Neural crest cell (in vitro differentiated cells): ENCODE measurements at regions not wholly inside any gene's neighbourhood (a gene's known extent, or its start where the extent isn't known, plus 50 kb on each side); places are given as distances from the start of the nearest gene placed in this dataset.

Source experiments
- DNase-seq: peaks from one replicate; pipeline ENCODE4 v3.0.0; 2021; ENCODE audit warnings: low read depth, mixed read lengths, low spot score
- H3K27ac Mint-ChIP-seq: one replicate; pipeline ENCODE4 v1.8.0; 2021; ENCODE audit warnings: mild to moderate bottlenecking, mixed read lengths; ENCODE audit not compliant: unreplicated experiment
- H3K27me3 Mint-ChIP-seq: 2 replicates; pipeline ENCODE4 v1.8.0; 2021; ENCODE audit warnings: low read depth, mild to moderate bottlenecking, mixed read lengths
- H3K36me3 Mint-ChIP-seq: 2 replicates; pipeline ENCODE4 v1.8.0; 2021; ENCODE audit warnings: low read depth, mild to moderate bottlenecking, mixed read lengths
- H3K4me1 Mint-ChIP-seq: 2 replicates; pipeline ENCODE4 v1.8.0; 2021; ENCODE audit warnings: mixed read lengths
- H3K4me3 Mint-ChIP-seq: one replicate; pipeline ENCODE4 v1.8.0; 2021; ENCODE audit warnings: mild to moderate bottlenecking, mixed read lengths
- H3K9me3 Mint-ChIP-seq: 2 replicates; pipeline ENCODE4 v1.8.0; 2021; ENCODE audit warnings: mixed read lengths
- TF ChIP-seq, protein P1 (sequence below): fragments of 200-600 bp; sonication (generic); conservative IDR thresholded peaks from 2 replicates; pipeline ENCODE4 v1.5.0; 2021; ENCODE audit warnings: antibody characterized with exemption, mild to moderate bottlenecking

DNA sequence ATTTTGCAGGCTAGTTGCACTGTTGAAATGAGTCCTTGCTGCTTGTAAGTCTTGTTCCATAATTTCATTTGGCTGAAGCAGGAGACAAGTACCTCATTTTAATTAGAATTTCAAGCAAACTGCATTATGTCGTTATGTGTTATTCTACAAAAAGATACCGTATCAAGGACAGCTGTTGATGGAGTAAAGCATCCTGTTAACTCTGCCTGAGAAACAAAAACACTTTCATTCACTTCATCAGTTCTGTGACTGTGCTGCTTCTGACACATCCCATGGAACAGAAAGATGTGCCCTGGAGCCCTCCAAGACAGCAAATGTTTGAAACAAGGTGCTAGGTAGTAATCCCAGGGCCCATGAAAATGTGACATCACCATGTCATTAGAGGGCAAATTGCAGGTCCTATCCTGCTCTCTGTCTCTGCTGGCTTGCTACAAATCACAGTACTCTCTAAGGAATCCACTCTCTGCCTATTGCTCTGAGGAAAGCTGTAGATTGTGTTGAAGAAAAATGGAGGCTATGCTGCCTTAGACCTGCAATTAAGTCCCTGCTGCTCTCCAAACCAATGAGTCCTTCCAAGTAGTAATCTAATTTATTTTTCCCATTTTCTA is 209.7 kb upstream of the PARD3B start:
- no peaks in the 10 kb centered on the region for H3K9me3 Mint-ChIP-seq
- no peak overlapping the region for H3K27ac Mint-ChIP-seq
- H3K36me3 Mint-ChIP-seq: no peaks in the 10 kb centered on the region
- no peak overlapping the region for H3K4me3 Mint-ChIP-seq
- no peak for DNase-seq
- peaks cover 10% of the 10 kb centered on the region for H3K4me1 Mint-ChIP-seq
- TF ChIP-seq, protein P1, sequence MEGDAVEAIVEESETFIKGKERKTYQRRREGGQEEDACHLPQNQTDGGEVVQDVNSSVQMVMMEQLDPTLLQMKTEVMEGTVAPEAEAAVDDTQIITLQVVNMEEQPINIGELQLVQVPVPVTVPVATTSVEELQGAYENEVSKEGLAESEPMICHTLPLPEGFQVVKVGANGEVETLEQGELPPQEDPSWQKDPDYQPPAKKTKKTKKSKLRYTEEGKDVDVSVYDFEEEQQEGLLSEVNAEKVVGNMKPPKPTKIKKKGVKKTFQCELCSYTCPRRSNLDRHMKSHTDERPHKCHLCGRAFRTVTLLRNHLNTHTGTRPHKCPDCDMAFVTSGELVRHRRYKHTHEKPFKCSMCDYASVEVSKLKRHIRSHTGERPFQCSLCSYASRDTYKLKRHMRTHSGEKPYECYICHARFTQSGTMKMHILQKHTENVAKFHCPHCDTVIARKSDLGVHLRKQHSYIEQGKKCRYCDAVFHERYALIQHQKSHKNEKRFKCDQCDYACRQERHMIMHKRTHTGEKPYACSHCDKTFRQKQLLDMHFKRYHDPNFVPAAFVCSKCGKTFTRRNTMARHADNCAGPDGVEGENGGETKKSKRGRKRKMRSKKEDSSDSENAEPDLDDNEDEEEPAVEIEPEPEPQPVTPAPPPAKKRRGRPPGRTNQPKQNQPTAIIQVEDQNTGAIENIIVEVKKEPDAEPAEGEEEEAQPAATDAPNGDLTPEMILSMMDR: no peak
- no peaks in the 10 kb centered on the region for H3K27me3 Mint-ChIP-seq

GRCh38 chr2:204336153-204336744 is 209.0 kb upstream of the PARD3B start:
- no peak for DNase-seq
- Mint-ChIP-seq H3K4me1 (peaks cover 10% of the 10 kb centered on the region), H3K27ac (no peak overlapping the region), H3K9me3 (no peaks in the 10 kb centered on the region), H3K27me3 (no peaks in the 10 kb centered on the region), H3K36me3 (no peaks in the 10 kb centered on the region), H3K4me3 (no peak overlapping the region)
- TF ChIP-seq, protein P1: no peak

GRCh38 chr2:204337638-204338037 is 207.6 kb upstream of the PARD3B start:
- Mint-ChIP-seq H3K4me1 (peaks cover 10% of the 10 kb centered on the region), H3K27me3 (no peaks in the 10 kb centered on the region), H3K36me3 (no peaks in the 10 kb centered on the region), H3K9me3 (no peaks in the 10 kb centered on the region), H3K27ac (no peak overlapping the region), H3K4me3 (no peak overlapping the region)
- TF ChIP-seq, protein P1: no peak
- no peak for DNase-seq

GRCh38 chr2:204339212-204339715 is 206.0 kb upstream of the PARD3B start:
- Mint-ChIP-seq H3K4me3 (no peak overlapping the region), H3K27me3 (no peaks in the 10 kb centered on the region), H3K27ac (no peak overlapping the region), H3K9me3 (no peaks in the 10 kb centered on the region), H3K36me3 (no peaks in the 10 kb centered on the region), H3K4me1 (peaks cover 10% of the 10 kb centered on the region)
- TF ChIP-seq, protein P1: no peak
- DNase-seq: no peak

DNA sequence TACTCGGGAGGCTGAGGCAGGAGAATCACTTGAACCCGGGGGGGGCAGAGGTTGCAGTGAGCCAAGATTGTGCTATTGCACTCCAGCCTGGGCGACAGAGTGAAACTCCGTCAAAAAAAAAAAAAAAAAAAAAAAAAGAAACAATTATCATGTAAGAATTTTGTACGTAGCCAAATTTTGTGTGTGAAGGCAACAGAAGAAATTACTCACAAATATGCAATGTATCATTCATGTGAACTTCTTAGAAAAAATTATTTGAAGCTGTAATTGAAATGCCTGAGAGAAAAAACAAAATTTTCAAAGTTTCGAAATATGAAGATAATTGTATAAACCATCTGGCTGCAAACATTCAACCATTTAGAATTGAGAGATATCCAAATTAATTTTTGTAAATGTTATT is 204.8 kb upstream of the PARD3B start:
- Mint-ChIP-seq H3K4me1 (peaks cover 10% of the 10 kb centered on the region), H3K36me3 (no peaks in the 10 kb centered on the region), H3K4me3 (no peak overlapping the region), H3K9me3 (no peaks in the 10 kb centered on the region), H3K27me3 (no peaks in the 10 kb centered on the region), H3K27ac (no peak overlapping the region)
- TF ChIP-seq, protein P1: no peak
- no peak for DNase-seq
